ENCODE measurements at regions not wholly inside any gene's neighbourhood (a gene's known extent, or its start where the extent isn't known, plus 50 kb on each side); places are given as distances from the start of the nearest gene placed in this dataset.

GRCh38 chr10:33547976-33548375 lies 213.5 kb upstream of the NRP1 start:
- H3K27me3 ChIP-seq (replicated peaks; ENCODE audit: insufficient read depth), result no peaks in the 10 kb centered on the region
- no peak overlapping the region for H3K4me3 ChIP-seq
- peaks cover 3% of the 10 kb centered on the region; the same call in 1 of the 2 replicates for H3K4me1 ChIP-seq (ENCODE audit: insufficient read depth)
- WGBS, 2 experiments (ENCODE audit: low coverage in 1 of 2, low lambda C conversion rate in 2 of 2, missing lambda C conversion rate in 2 of 2), result 90 to 96% methylated on average over 2 of the region's 2 CpGs
- no peaks in the 10 kb centered on the region for H3K36me3 ChIP-seq (ENCODE audit: low read depth)
- H3K9ac ChIP-seq, result no peak overlapping the region
- peaks cover 6% of the 10 kb centered on the region for H3F3A ChIP-seq (ENCODE audit: insufficient read depth)
- DNase-seq, result no peak
- in situ Hi-C loops (cut with MboI), result no loop called here
- H3K79me2 ChIP-seq (ENCODE audit: insufficient read depth), result no peaks in the 10 kb centered on the region
- H3K4me2 ChIP-seq (ENCODE audit: unreplicated experiment), result no peak overlapping the region
- H3K9me2 ChIP-seq (ENCODE audit: insufficient read depth), result no peaks in the 10 kb centered on the region
- no peak overlapping the region for H3K27ac ChIP-seq
- TF ChIP-seq EZH2 (IDR thresholded peaks at IDR 0.05; ENCODE audit: insufficient read depth, poor library complexity, severe bottlenecking), result no peak
- no peak for TF ChIP-seq EZH2phosphoT487 (IDR thresholded peaks at IDR 0.05; ENCODE audit: insufficient read depth, low read depth)
- H4K20me1 ChIP-seq (ENCODE audit: insufficient read depth), result no peaks in the 10 kb centered on the region
- H3K9me3 ChIP-seq (ENCODE audit: low read depth), result no peaks in the 10 kb centered on the region
- no peak overlapping the region for H2AFZ ChIP-seq

DNA sequence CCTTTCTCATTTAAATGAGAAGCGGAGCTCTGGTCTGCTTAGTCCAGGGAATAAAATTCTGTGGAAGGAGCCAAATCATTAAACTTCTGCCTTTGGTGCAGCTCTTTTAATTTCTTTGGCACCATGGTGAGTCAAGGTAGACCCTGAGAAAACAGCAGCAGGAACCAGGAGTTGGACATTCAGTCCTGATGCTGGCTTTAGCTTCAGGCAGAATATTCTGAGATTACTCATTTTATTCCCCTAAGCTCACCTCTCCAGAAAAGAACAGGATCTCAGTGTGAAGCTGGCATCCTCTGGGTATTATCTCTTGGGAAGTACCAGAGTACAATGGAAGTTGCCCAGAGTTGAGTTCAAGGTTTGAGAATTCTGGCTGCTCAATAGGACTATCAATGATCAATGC lies 211.6 kb upstream of the NRP1 start:
- H3K9me3 ChIP-seq (ENCODE audit: low read depth), result no peaks in the 10 kb centered on the region
- peaks cover 12% of the 10 kb centered on the region for H3F3A ChIP-seq (ENCODE audit: insufficient read depth)
- H4K20me1 ChIP-seq (ENCODE audit: insufficient read depth), result no peaks in the 10 kb centered on the region
- H3K4me1 ChIP-seq (ENCODE audit: insufficient read depth), result peaks cover 8% of the 10 kb centered on the region; the same call in 1 of the 2 replicates
- H3K4me3 ChIP-seq, result no peak overlapping the region
- H3K79me2 ChIP-seq (ENCODE audit: insufficient read depth), result no peaks in the 10 kb centered on the region
- DNase-seq, result no peak
- H3K27me3 ChIP-seq (replicated peaks; ENCODE audit: insufficient read depth), result no peaks in the 10 kb centered on the region
- no peaks in the 10 kb centered on the region for H3K9me2 ChIP-seq (ENCODE audit: insufficient read depth)
- no peak overlapping the region for H3K4me2 ChIP-seq (ENCODE audit: unreplicated experiment)
- no peak overlapping the region for H3K9ac ChIP-seq
- H3K36me3 ChIP-seq (ENCODE audit: low read depth), result no peaks in the 10 kb centered on the region
- no peak overlapping the region for H3K27ac ChIP-seq
- in situ Hi-C loops (cut with MboI), result no loop called here
- 93 to 94% methylated on average over 1 of the region's 1 CpG for WGBS, 2 experiments (ENCODE audit: low coverage in 1 of 2, low lambda C conversion rate in 2 of 2, missing lambda C conversion rate in 2 of 2)
- no peak overlapping the region for H2AFZ ChIP-seq
- TF ChIP-seq EZH2 (IDR thresholded peaks at IDR 0.05; ENCODE audit: insufficient read depth, poor library complexity, severe bottlenecking), result no peak
- no peak for TF ChIP-seq EZH2phosphoT487 (IDR thresholded peaks at IDR 0.05; ENCODE audit: insufficient read depth, low read depth)

- Histone ChIP-seq H3K27ac (peak overlapping the region; percentile 57), H3K36me3 (ENCODE audit: low read depth) (no peaks in the 10 kb centered on the region), H3F3A (ENCODE audit: insufficient read depth) (peaks cover 12% of the 10 kb centered on the region), H3K79me2 (ENCODE audit: insufficient read depth) (no peaks in the 10 kb centered on the region), H3K9me3 (ENCODE audit: low read depth) (no peaks in the 10 kb centered on the region), H2AFZ (peak overlapping the region; percentile 55), H4K20me1 (ENCODE audit: insufficient read depth) (no peaks in the 10 kb centered on the region), H3K4me3 (no peak overlapping the region), H3K4me1 (ENCODE audit: insufficient read depth) (peaks cover 8% of the 10 kb centered on the region; the same call in 1 of the 2 replicates), H3K27me3 (replicated peaks; ENCODE audit: insufficient read depth) (no peaks in the 10 kb centered on the region), H3K9ac (peak overlapping the region; percentile 28; the same call in 1 of the 2 replicates), H3K4me2 (ENCODE audit: unreplicated experiment) (peak overlapping the region; percentile 13), H3K9me2 (ENCODE audit: insufficient read depth) (no peaks in the 10 kb centered on the region)
- DNase-seq, result peak; percentile 56
- no peak for TF ChIP-seq EZH2phosphoT487 (IDR thresholded peaks at IDR 0.05; ENCODE audit: insufficient read depth, low read depth)
- no peak for TF ChIP-seq EZH2 (IDR thresholded peaks at IDR 0.05; ENCODE audit: insufficient read depth, poor library complexity, severe bottlenecking)
- WGBS, 2 experiments (ENCODE audit: low coverage in 1 of 2, low lambda C conversion rate in 2 of 2, missing lambda C conversion rate in 2 of 2), result 50 to 52% methylated on average over 2 of the region's 2 CpGs
- in situ Hi-C loops (cut with MboI), result no loop called here
Observed at GRCh38 chr10:33542752-33543505, 208.5 kb upstream of the NRP1 start.

GRCh38 chr10:33539116-33539515 lies 204.6 kb upstream of the NRP1 start:
- in situ Hi-C loops (cut with MboI), result no loop called here
- no peak overlapping the region for H3K4me3 ChIP-seq
- no peaks in the 10 kb centered on the region for H3K27me3 ChIP-seq (replicated peaks; ENCODE audit: insufficient read depth)
- no peak overlapping the region for H3K4me2 ChIP-seq (ENCODE audit: unreplicated experiment)
- no peaks in the 10 kb centered on the region for H3K9me2 ChIP-seq (ENCODE audit: insufficient read depth)
- no peaks in the 10 kb centered on the region for H4K20me1 ChIP-seq (ENCODE audit: insufficient read depth)
- no peak overlapping the region for H3K27ac ChIP-seq
- peaks cover 20% of the 10 kb centered on the region for H3F3A ChIP-seq (ENCODE audit: insufficient read depth)
- 59 to 63% methylated on average over 4 of the region's 4 CpGs for WGBS, 2 experiments (ENCODE audit: low coverage in 1 of 2, low lambda C conversion rate in 2 of 2, missing lambda C conversion rate in 2 of 2)
- no peaks in the 10 kb centered on the region for H3K36me3 ChIP-seq (ENCODE audit: low read depth)
- H3K9ac ChIP-seq, result no peak overlapping the region
- TF ChIP-seq EZH2 (IDR thresholded peaks at IDR 0.05; ENCODE audit: insufficient read depth, poor library complexity, severe bottlenecking), result no peak
- no peak for TF ChIP-seq EZH2phosphoT487 (IDR thresholded peaks at IDR 0.05; ENCODE audit: insufficient read depth, low read depth)
- no peak overlapping the region for H2AFZ ChIP-seq
- no peaks in the 10 kb centered on the region for H3K79me2 ChIP-seq (ENCODE audit: insufficient read depth)
- no peaks in the 10 kb centered on the region for H3K9me3 ChIP-seq (ENCODE audit: low read depth)
- DNase-seq, result no peak
- peaks cover 17% of the 10 kb centered on the region for H3K4me1 ChIP-seq (ENCODE audit: insufficient read depth)
